ENCODE measurements at regions not wholly inside any gene's neighbourhood (a gene's known extent, or its start where the extent isn't known, plus 50 kb on each side); places are given as distances from the start of the nearest gene placed in this dataset.

- no peak for TF ChIP-seq CTCF (IDR thresholded peaks at IDR 0.05)
Observed at GRCh38 chr5:25764733-25765132, 1120.0 kb upstream of the CDH10 start.

GRCh38 chr5:25763781-25764180, 1119.0 kb upstream of the CDH10 start:
- TF ChIP-seq CTCF (IDR thresholded peaks at IDR 0.05) = no peak

GRCh38 chr5:25754895-25755294, 1110.1 kb upstream of the CDH10 start:
- TF ChIP-seq CTCF (IDR thresholded peaks at IDR 0.05) = no peak

- TF ChIP-seq CTCF (IDR thresholded peaks at IDR 0.05) = no peak
Observed at GRCh38 chr5:25744908-25745307, 1100.1 kb upstream of the CDH10 start.

GRCh38 chr5:25716680-25717079, 1071.9 kb upstream of the CDH10 start:
- no peak for TF ChIP-seq CTCF (IDR thresholded peaks at IDR 0.05)

- peak; percentile 62 for TF ChIP-seq CTCF (IDR thresholded peaks at IDR 0.05)
Observed at GRCh38 chr5:25713259-25713658, 1068.5 kb upstream of the CDH10 start.

GRCh38 chr5:25707093-25707492, 1062.3 kb upstream of the CDH10 start:
- no peak for TF ChIP-seq CTCF (IDR thresholded peaks at IDR 0.05)

GRCh38 chr5:25701936-25702335, 1057.2 kb upstream of the CDH10 start:
- TF ChIP-seq CTCF (IDR thresholded peaks at IDR 0.05) = no peak

Measured in LNCAP (cell line).